WTC11 (cell line): ENCODE measurements at regions not wholly inside any gene's neighbourhood (a gene's known extent, or its start where the extent isn't known, plus 50 kb on each side); places are given as distances from the start of the nearest gene placed in this dataset.

Experiments used
- ATAC-seq: fragments of 200-7000 bp; cut with Tn5 transposase; 2 replicates; pipeline ENCODE4 v1.10.0; 2021; ENCODE audit warnings: mild to moderate bottlenecking, moderate library complexity
- CTCF ChIA-PET: fragments of 300-600 bp; sonication (Branson Sonifier 250); formaldehyde crosslinking; loops from one replicate; lab custom pipeline; 2021; ENCODE audit warnings: antibody characterized with exemption; lab: Charles Lee
- POLR2A ChIA-PET: fragments of 350-600 bp; sonication (Branson Sonifier 250); formaldehyde crosslinking; loops from one replicate; lab custom pipeline; 2021; ENCODE audit warnings: antibody characterized with exemption; lab: Charles Lee
- DNase-seq: peaks from one replicate; pipeline ENCODE4 v3.0.0; 2021; ENCODE audit warnings: low spot score
- H3K27ac Mint-ChIP-seq: 2 replicates; pipeline ENCODE4 v1.8.0; 2021; ENCODE audit warnings: mixed read lengths
- H3K27me3 Mint-ChIP-seq: 2 replicates; pipeline ENCODE4 v1.8.0; 2021; ENCODE audit warnings: low read depth, mild to moderate bottlenecking, moderate library complexity, mixed read lengths
- H3K36me3 Mint-ChIP-seq: 2 replicates; pipeline ENCODE4 v1.8.0; 2021; ENCODE audit warnings: mixed read lengths
- H3K4me1 Mint-ChIP-seq: 2 replicates; pipeline ENCODE4 v1.8.0; 2022; ENCODE audit warnings: mixed read lengths
- H3K4me3 Mint-ChIP-seq: 2 replicates; pipeline ENCODE4 v1.8.0; 2021; ENCODE audit warnings: mild to moderate bottlenecking, moderate library complexity, mixed read lengths
- H3K9me3 Mint-ChIP-seq: 2 replicates; pipeline ENCODE4 v1.8.0; 2021; ENCODE audit warnings: mixed read lengths
- CDX4 ChIP-seq: fragments of 250-450 bp; sonication (Bioruptor Pico); IDR thresholded peaks from 2 replicates; pipeline ENCODE4 v1.9.0; 2021; ENCODE audit warnings: moderate library complexity, mild to moderate bottlenecking, inconsistent platforms, borderline replicate concordance
- E2F1 ChIP-seq: sonication (generic); formaldehyde crosslinking; IDR thresholded peaks from 2 replicates; pipeline ENCODE4 v1.8.0; 2022; ENCODE audit warnings: mild to moderate bottlenecking, missing genetic modification reagents
- EMX1 ChIP-seq: fragments of 250-450 bp; sonication (Bioruptor Pico); IDR thresholded peaks from 2 replicates; pipeline ENCODE4 v1.8.0; 2021; ENCODE audit warnings: mild to moderate bottlenecking
- ETV6 ChIP-seq: sonication (generic); formaldehyde crosslinking; IDR thresholded peaks from 2 replicates; pipeline ENCODE4 v1.8.1; 2022; ENCODE audit warnings: mild to moderate bottlenecking, missing genetic modification reagents
- FOXK1 ChIP-seq: sonication (generic); formaldehyde crosslinking; IDR thresholded peaks from 2 replicates; pipeline ENCODE4 v1.8.0; 2022; ENCODE audit warnings: mild to moderate bottlenecking, moderate library complexity, missing genetic modification reagents
- FOXP1 ChIP-seq: sonication (generic); formaldehyde crosslinking; IDR thresholded peaks from 2 replicates; pipeline ENCODE4 v1.8.0; 2022; ENCODE audit warnings: missing genetic modification reagents, mild to moderate bottlenecking, moderate library complexity, borderline replicate concordance
- GTF2I ChIP-seq: fragments of 250-450 bp; sonication (Bioruptor Pico); conservative IDR thresholded peaks from 2 replicates; pipeline ENCODE4 v1.4.0; 2021; ENCODE audit warnings: mild to moderate bottlenecking
- MAX ChIP-seq: sonication (generic); formaldehyde crosslinking; IDR thresholded peaks from 2 replicates; pipeline ENCODE4 v1.8.0; 2022; ENCODE audit warnings: mild to moderate bottlenecking, missing genetic modification reagents
- NFE2L1 ChIP-seq: sonication (generic); formaldehyde crosslinking; IDR thresholded peaks from 2 replicates; pipeline ENCODE4 v1.8.1; 2023; ENCODE audit warnings: missing genetic modification reagents
- NFYB ChIP-seq: sonication (generic); formaldehyde crosslinking; conservative IDR thresholded peaks from 2 replicates; pipeline ENCODE4 v1.8.0; 2022; ENCODE audit warnings: low read depth, missing genetic modification reagents
- SP1 ChIP-seq: sonication (generic); formaldehyde crosslinking; conservative IDR thresholded peaks from 2 replicates; pipeline ENCODE4 v1.8.1; 2022; ENCODE audit warnings: missing genetic modification reagents
- TEAD1 ChIP-seq: sonication (generic); formaldehyde crosslinking; IDR thresholded peaks from 2 replicates; pipeline ENCODE4 v1.8.0; 2022; ENCODE audit warnings: mild to moderate bottlenecking, missing genetic modification reagents
- USF2 ChIP-seq: sonication (generic); formaldehyde crosslinking; IDR thresholded peaks from 2 replicates; pipeline ENCODE4 v1.8.1; 2023; ENCODE audit warnings: mild to moderate bottlenecking, missing genetic modification reagents, moderate library complexity
- ZBTB21 ChIP-seq: sonication (generic); formaldehyde crosslinking; IDR thresholded peaks from 2 replicates; pipeline ENCODE4 v1.8.1; 2023; ENCODE audit warnings: mild to moderate bottlenecking, missing genetic modification reagents, borderline replicate concordance
- ZNF423 ChIP-seq: fragments of 250-450 bp; sonication (Bioruptor Pico); IDR thresholded peaks from 2 replicates; pipeline ENCODE4 v2.1.2; 2022; ENCODE audit warnings: mild to moderate bottlenecking, moderate library complexity
- ZSCAN18 ChIP-seq: fragments of 250-450 bp; sonication (Bioruptor Pico); IDR thresholded peaks from 2 replicates; pipeline ENCODE4 v2.1.2; 2022; ENCODE audit warnings: mild to moderate bottlenecking, moderate library complexity

- H3K27me3 Mint-ChIP-seq = peaks cover 6% of the 10 kb centered on the region
- no peaks in the 10 kb centered on the region for H3K36me3 Mint-ChIP-seq
- H3K27ac Mint-ChIP-seq = peak overlapping the region; percentile 94
- DNase-seq (no peak), ATAC-seq (peak; percentile 24)
- CTCF ChIA-PET = interaction anchor here (1.2 to 3.1 kb wide), 3 partner anchors 57 to 68 kb away, joined by 3 to 15 read pairs (median 15); partner anchors contain the start of gene GADD45G
- no peaks in the 10 kb centered on the region for H3K9me3 Mint-ChIP-seq
- TF ChIP-seq MAX (CRISPR knock-in tag) (no peak), USF2 (0 out of 2 replicates have a peak, but pooled peaks have one; percentile 12)
- no peak overlapping the region for H3K4me3 Mint-ChIP-seq
- H3K4me1 Mint-ChIP-seq = peaks cover 67% of the 10 kb centered on the region
- POLR2A ChIA-PET = interaction anchor here (1.6 kb wide), 1 partner anchor 58 kb away, joined by 6 read pairs; no protein-coding TSS in a partner anchor
Measured at GRCh38 chr9:89661391-89661949, 56.7 kb downstream of the GADD45G start.

GRCh38 chr9:89661956-89662717 lies 57.3 kb downstream of the GADD45G start:
- TF ChIP-seq TEAD1 (peak; percentile 31; the same call in 1 of the 2 replicates), E2F1 (CRISPR knock-in tag) (no peak), MAX (CRISPR knock-in tag) (peak; percentile 64; the same call in 1 of the 2 replicates), NFE2L1 (CRISPR knock-in tag) (0 out of 2 replicates have a peak, but pooled peaks have one; percentile 36), CDX4 (CRISPR knock-in tag) (no peak), SP1 (CRISPR knock-in tag) (peak; percentile 50), ZBTB21 (CRISPR knock-in tag) (no peak), NFYB (CRISPR knock-in tag) (peak; percentile 96), FOXP1 (CRISPR knock-in tag) (0 out of 2 replicates have a peak, but pooled peaks have one; percentile 42), ETV6 (CRISPR knock-in tag) (peak; percentile 35; the same call in 1 of the 2 replicates), FOXK1 (CRISPR knock-in tag) (peak; percentile 70)
- TF ChIP-seq, all 79 proteins: peak for 8
- POLR2A ChIA-PET = interaction anchor here (1.4 to 1.6 kb wide), 2 partner anchors 16 to 58 kb away, joined by 6 to 8 read pairs; no protein-coding TSS in a partner anchor
- peak overlapping the region; percentile 25 for H3K4me3 Mint-ChIP-seq

GRCh38 chr9:89662718-89663613 lies 58.2 kb downstream of the GADD45G start:
- no peaks in the 10 kb centered on the region for H3K36me3 Mint-ChIP-seq
- H3K4me1 Mint-ChIP-seq = peaks cover 59% of the 10 kb centered on the region
- peaks cover 3% of the 10 kb centered on the region; the same call in 1 of the 2 replicates for H3K27me3 Mint-ChIP-seq
- CTCF ChIA-PET = interaction anchor here (1.2 to 3.1 kb wide), 3 partner anchors 58 to 70 kb away, joined by 3 to 15 read pairs (median 15); partner anchors contain the start of gene GADD45G
- H3K9me3 Mint-ChIP-seq = no peaks in the 10 kb centered on the region
- POLR2A ChIA-PET = interaction anchor here (1.4 kb wide), 1 partner anchor 16 kb away, joined by 8 read pairs; no protein-coding TSS in a partner anchor
- ATAC-seq (no peak), DNase-seq (no peak)
- TF ChIP-seq ZNF423 (CRISPR knock-in tag) (peak; percentile 27; the same call in 1 of the 2 replicates), ZSCAN18 (no peak), GTF2I (no peak), NFE2L1 (CRISPR knock-in tag) (no peak), EMX1 (CRISPR knock-in tag) (no peak), E2F1 (CRISPR knock-in tag) (no peak), SP1 (CRISPR knock-in tag) (0 out of 2 replicates have a peak, but pooled peaks have one; percentile 0)
- H3K27ac Mint-ChIP-seq = no peak overlapping the region
- H3K4me3 Mint-ChIP-seq = no peak overlapping the region

More at GRCh38 chr9:89661956-89662717, 57.3 kb downstream of the GADD45G start:
- peaks cover 3% of the 10 kb centered on the region; the same call in 1 of the 2 replicates for H3K27me3 Mint-ChIP-seq
- peaks cover 60% of the 10 kb centered on the region for H3K4me1 Mint-ChIP-seq
- H3K36me3 Mint-ChIP-seq = no peaks in the 10 kb centered on the region
- H3K27ac Mint-ChIP-seq = peak overlapping the region; percentile 94
- peak; percentile 98 for ATAC-seq
- DNase-seq = peak; percentile 92
- CTCF ChIA-PET = interaction anchor here (1.2 to 3.1 kb wide), 3 partner anchors 57 to 69 kb away, joined by 3 to 15 read pairs (median 15); partner anchors contain the start of gene GADD45G
- no peaks in the 10 kb centered on the region for H3K9me3 Mint-ChIP-seq
